Suprapubic skin (tissue), 4 donors: ENCODE measurements at regions not wholly inside any gene's neighbourhood (a gene's known extent, or its start where the extent isn't known, plus 50 kb on each side); places are given as distances from the start of the nearest gene placed in this dataset.

Source experiments
- EP300 ChIP-seq: sonication (generic); formaldehyde crosslinking; IDR thresholded peaks from one replicate; pipeline ENCODE4 v1.6.1; 2017; ENCODE audit warnings: antibody characterized with exemption
- POLR2A ChIP-seq, 2 donors: fragments of 450-650 bp; IDR thresholded peaks; one replicate each; pipeline ENCODE4 v1.6.1; 2017; ENCODE audit warnings: antibody characterized with exemption in 2 of 2, mild to moderate bottlenecking in 2 of 2, moderate library complexity in 2 of 2
- POLR2AphosphoS5 ChIP-seq, 3 donors: sonication (generic); formaldehyde crosslinking; IDR thresholded peaks; one replicate each; pipeline ENCODE4 v1.6.1; 2017; ENCODE audit warnings: antibody characterized with exemption in 3 of 3
- TF ChIP-seq, protein P1 (sequence below), 2 donors: fragments of 200-600 bp in 1 of 2; fragments of 450-650 bp in 1 of 2; sonication (generic) in 1 of 2; IDR thresholded peaks; one replicate each; pipeline ENCODE4 v1.5.1; 2016 to 2019; ENCODE audit warnings: antibody characterized with exemption in 2 of 2, mild to moderate bottlenecking in 1 of 2, moderate library complexity in 1 of 2

DNA sequence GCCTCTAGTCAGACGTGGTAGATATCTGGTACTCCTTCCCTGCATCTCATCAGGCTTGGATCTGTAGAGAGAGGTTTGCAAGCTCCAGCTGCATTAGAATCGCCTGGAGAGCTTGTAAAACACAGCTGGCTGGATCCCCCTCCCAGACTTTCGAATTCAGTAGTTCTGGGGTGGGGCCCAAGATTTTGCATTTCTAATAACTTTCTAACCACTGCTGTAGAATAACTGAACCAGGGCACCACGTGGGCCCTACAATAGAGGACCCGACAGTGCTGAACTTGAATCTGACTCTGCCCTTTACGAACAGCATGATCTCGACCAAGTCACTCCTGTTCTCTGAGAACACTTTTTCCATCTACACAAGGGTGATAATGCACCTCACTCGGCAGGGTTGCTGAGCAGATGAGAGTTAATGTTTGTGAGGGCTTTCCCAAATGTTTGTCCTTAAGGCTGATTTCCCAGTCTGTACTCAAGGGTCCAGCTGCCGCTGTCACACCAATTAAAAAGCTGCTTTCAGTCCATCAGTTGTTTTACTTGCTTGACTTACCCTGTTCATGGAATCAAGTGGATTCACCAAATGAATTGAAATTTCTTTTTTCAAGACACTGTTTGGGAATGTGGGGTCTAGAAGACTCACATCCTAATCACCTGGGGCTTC lies 86.6 kb upstream of the SLC24A4 start:
- TF ChIP-seq, protein P1, sequence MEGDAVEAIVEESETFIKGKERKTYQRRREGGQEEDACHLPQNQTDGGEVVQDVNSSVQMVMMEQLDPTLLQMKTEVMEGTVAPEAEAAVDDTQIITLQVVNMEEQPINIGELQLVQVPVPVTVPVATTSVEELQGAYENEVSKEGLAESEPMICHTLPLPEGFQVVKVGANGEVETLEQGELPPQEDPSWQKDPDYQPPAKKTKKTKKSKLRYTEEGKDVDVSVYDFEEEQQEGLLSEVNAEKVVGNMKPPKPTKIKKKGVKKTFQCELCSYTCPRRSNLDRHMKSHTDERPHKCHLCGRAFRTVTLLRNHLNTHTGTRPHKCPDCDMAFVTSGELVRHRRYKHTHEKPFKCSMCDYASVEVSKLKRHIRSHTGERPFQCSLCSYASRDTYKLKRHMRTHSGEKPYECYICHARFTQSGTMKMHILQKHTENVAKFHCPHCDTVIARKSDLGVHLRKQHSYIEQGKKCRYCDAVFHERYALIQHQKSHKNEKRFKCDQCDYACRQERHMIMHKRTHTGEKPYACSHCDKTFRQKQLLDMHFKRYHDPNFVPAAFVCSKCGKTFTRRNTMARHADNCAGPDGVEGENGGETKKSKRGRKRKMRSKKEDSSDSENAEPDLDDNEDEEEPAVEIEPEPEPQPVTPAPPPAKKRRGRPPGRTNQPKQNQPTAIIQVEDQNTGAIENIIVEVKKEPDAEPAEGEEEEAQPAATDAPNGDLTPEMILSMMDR (IDR thresholded peaks at IDR 0.05) = no peak
- TF ChIP-seq EP300 (no peak), POLR2AphosphoS5 (IDR thresholded peaks at IDR 0.05) (no peak), POLR2A (IDR thresholded peaks at IDR 0.05) (no peak)
